ENCODE measurements at regions not wholly inside any gene's neighbourhood (a gene's known extent, or its start where the extent isn't known, plus 50 kb on each side); places are given as distances from the start of the nearest gene placed in this dataset.
"Not testable (repeated sequence)": the region's sequence is repeated elsewhere in the genome, so short reads cannot be mapped to it uniquely, and the experiment has no call there.

DNA sequence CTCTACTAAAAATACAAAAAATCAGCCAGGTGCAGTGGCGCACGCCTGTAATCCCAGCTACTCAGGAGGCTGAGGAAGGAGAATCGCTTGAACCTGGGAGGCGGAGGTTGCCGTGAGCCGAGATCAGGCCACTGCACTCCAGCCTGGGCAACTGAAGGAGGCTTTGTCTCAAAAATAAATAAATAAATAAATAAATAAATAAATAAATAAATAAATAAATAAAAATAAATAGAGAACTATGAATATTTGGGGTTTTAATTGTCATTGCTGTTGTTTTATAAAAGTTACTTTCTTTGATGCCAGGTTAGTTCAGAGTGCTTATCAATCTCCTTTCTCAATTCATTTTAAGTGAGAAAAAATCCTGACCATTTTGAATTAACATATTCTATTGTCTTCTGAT is 638.2 kb upstream of the KLHL1 start:
- TF ChIP-seq POLR2AphosphoS5, POLR2A (IDR thresholded peaks at IDR 0.05): not testable (repeated sequence)
- TF ChIP-seq, protein P1, sequence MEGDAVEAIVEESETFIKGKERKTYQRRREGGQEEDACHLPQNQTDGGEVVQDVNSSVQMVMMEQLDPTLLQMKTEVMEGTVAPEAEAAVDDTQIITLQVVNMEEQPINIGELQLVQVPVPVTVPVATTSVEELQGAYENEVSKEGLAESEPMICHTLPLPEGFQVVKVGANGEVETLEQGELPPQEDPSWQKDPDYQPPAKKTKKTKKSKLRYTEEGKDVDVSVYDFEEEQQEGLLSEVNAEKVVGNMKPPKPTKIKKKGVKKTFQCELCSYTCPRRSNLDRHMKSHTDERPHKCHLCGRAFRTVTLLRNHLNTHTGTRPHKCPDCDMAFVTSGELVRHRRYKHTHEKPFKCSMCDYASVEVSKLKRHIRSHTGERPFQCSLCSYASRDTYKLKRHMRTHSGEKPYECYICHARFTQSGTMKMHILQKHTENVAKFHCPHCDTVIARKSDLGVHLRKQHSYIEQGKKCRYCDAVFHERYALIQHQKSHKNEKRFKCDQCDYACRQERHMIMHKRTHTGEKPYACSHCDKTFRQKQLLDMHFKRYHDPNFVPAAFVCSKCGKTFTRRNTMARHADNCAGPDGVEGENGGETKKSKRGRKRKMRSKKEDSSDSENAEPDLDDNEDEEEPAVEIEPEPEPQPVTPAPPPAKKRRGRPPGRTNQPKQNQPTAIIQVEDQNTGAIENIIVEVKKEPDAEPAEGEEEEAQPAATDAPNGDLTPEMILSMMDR (IDR thresholded peaks at IDR 0.05), result not testable (repeated sequence)
